HEK293 (cell line): ENCODE measurements at regions not wholly inside any gene's neighbourhood (a gene's known extent, or its start where the extent isn't known, plus 50 kb on each side); places are given as distances from the start of the nearest gene placed in this dataset.

ENCODE experiments used
- CTCF ChIA-PET: fragments of 350-600 bp; formaldehyde crosslinking; extraction: SDS; loops from one replicate; lab custom pipeline; 2021; ENCODE audit warnings: antibody characterized with exemption; lab: Yijun Ruan, JAX
- POLR2A ChIA-PET: fragments of 300-600 bp; formaldehyde crosslinking; extraction: SDS; loops from one replicate; lab custom pipeline; 2020; ENCODE audit warnings: antibody characterized with exemption, inconsistent platforms; lab: Yijun Ruan, JAX
- H3K27ac ChIP-seq: fragments of 200-500 bp; sonication (Bioruptor generic); 2 replicates; pipeline ENCODE4 v1.5.1; 2014; ENCODE audit warnings: low read depth, low read length, control low read depth, inconsistent platforms; ENCODE audit errors: extremely low read depth
- H3K36me3 ChIP-seq, 2 experiments: fragments of 200-500 bp in 1 of 2; sonication (Bioruptor generic) in 1 of 2; 1 replicate in 1 of 2; 2 replicates in 1 of 2; pipeline ENCODE4 v1.5.1; 2014 to 2017; ENCODE audit warnings: inconsistent platforms in 2 of 2, low read length in 2 of 2; ENCODE audit not compliant: control insufficient read depth in 2 of 2, insufficient read depth in 1 of 2
- H3K4me1 ChIP-seq: fragments of 200-500 bp; sonication (Bioruptor generic); 2 replicates; pipeline ENCODE4 v1.5.1; 2014; ENCODE audit warnings: mild to moderate bottlenecking, low read length, inconsistent platforms; ENCODE audit not compliant: control insufficient read depth, insufficient read depth
- H3K4me3 ChIP-seq: 2 replicates; pipeline ENCODE4 v1.5.1; 2011; ENCODE audit warnings: low read depth, mild to moderate bottlenecking, control low read depth, low read length, moderate library complexity
- H3K9me3 ChIP-seq: fragments of 200-500 bp; sonication (Bioruptor generic); 2 replicates; pipeline ENCODE4 v1.5.1; 2014; ENCODE audit warnings: low read depth, low read length, inconsistent platforms; ENCODE audit not compliant: control insufficient read depth, insufficient read depth
- EGR2 ChIP-seq: fragments of 450-650 bp; formaldehyde crosslinking; IDR thresholded peaks from 2 replicates; pipeline ENCODE4 v1.5.1; 2016; ENCODE audit warnings: low read depth, missing biosample characterization, missing genetic modification characterization
- MZF1 ChIP-seq: fragments of 450-650 bp; formaldehyde crosslinking; IDR thresholded peaks from 2 replicates; pipeline ENCODE4 v1.5.1; 2017; ENCODE audit warnings: missing biosample characterization, missing genetic modification characterization, borderline replicate concordance
- OSR2 ChIP-seq: fragments of 450-650 bp; formaldehyde crosslinking; IDR thresholded peaks from 2 replicates; pipeline ENCODE4 v1.5.1; 2016; ENCODE audit warnings: missing biosample characterization, missing genetic modification characterization
- OVOL3 ChIP-seq: fragments of 450-650 bp; formaldehyde crosslinking; IDR thresholded peaks from 2 replicates; pipeline ENCODE4 v1.5.1; 2016; ENCODE audit warnings: missing biosample characterization, missing genetic modification characterization
- REPIN1 ChIP-seq: fragments of 450-650 bp; formaldehyde crosslinking; IDR thresholded peaks from 2 replicates; pipeline ENCODE4 v1.5.1; 2017; ENCODE audit warnings: missing biosample characterization, missing genetic modification characterization, low read depth
- SP7 ChIP-seq: fragments of 450-650 bp; formaldehyde crosslinking; IDR thresholded peaks from 2 replicates; pipeline ENCODE4 v1.5.1; 2016; ENCODE audit warnings: missing biosample characterization, missing genetic modification characterization
- ZNF112 ChIP-seq: fragments of 450-650 bp; formaldehyde crosslinking; IDR thresholded peaks from 2 replicates; pipeline ENCODE4 v1.5.0; 2017; ENCODE audit warnings: missing biosample characterization, missing genetic modification characterization
- ZNF146 ChIP-seq: fragments of 450-650 bp; formaldehyde crosslinking; IDR thresholded peaks from 2 replicates; pipeline ENCODE4 v1.5.1; 2016; ENCODE audit warnings: missing biosample characterization, missing genetic modification characterization
- ZNF24 ChIP-seq: fragments of 450-650 bp; formaldehyde crosslinking; IDR thresholded peaks from 2 replicates; pipeline ENCODE4 v1.5.1; 2016; ENCODE audit warnings: missing biosample characterization, missing genetic modification characterization
- ZNF324 ChIP-seq: fragments of 450-650 bp; formaldehyde crosslinking; IDR thresholded peaks from 2 replicates; pipeline ENCODE4 v1.5.1; 2016; ENCODE audit warnings: missing biosample characterization, missing genetic modification characterization
- ZNF473 ChIP-seq: fragments of 450-650 bp; formaldehyde crosslinking; IDR thresholded peaks from 2 replicates; pipeline ENCODE4 v1.5.1; 2017; ENCODE audit warnings: missing biosample characterization, missing genetic modification characterization
- ZNF558 ChIP-seq: fragments of 450-650 bp; formaldehyde crosslinking; IDR thresholded peaks from 2 replicates; pipeline ENCODE4 v1.5.1; 2016; ENCODE audit warnings: missing biosample characterization, missing genetic modification characterization
- ZNF677 ChIP-seq: fragments of 450-650 bp; IDR thresholded peaks from 2 replicates; pipeline ENCODE4 v1.5.0; 2018; ENCODE audit warnings: missing biosample characterization, mild to moderate bottlenecking, missing genetic modification characterization, moderate library complexity
- ZNF792 ChIP-seq: fragments of 450-650 bp; formaldehyde crosslinking; IDR thresholded peaks from 2 replicates; pipeline ENCODE4 v1.5.1; 2016; ENCODE audit warnings: missing biosample characterization, missing genetic modification characterization
- ZNF830 ChIP-seq: fragments of 450-650 bp; IDR thresholded peaks from 2 replicates; pipeline ENCODE4 v1.5.0; 2018; ENCODE audit warnings: missing biosample characterization, missing genetic modification characterization, low read depth, mild to moderate bottlenecking, moderate library complexity
- ZXDB ChIP-seq: fragments of 450-650 bp; formaldehyde crosslinking; IDR thresholded peaks from 2 replicates; pipeline ENCODE4 v1.5.1; 2016; ENCODE audit warnings: missing biosample characterization, missing genetic modification characterization
- TF ChIP-seq, protein P1 (sequence below): fragments of 450-650 bp; formaldehyde crosslinking; IDR thresholded peaks from 2 replicates; pipeline ENCODE4 v1.5.1; 2016; ENCODE audit warnings: missing biosample characterization, missing genetic modification characterization
- TF ChIP-seq, protein P2 (sequence below): fragments of 450-650 bp; formaldehyde crosslinking; IDR thresholded peaks from 2 replicates; pipeline ENCODE4 v1.5.1; 2016; ENCODE audit warnings: missing biosample characterization, missing genetic modification characterization
- TF ChIP-seq, protein P3 (sequence below): fragments of 450-650 bp; formaldehyde crosslinking; IDR thresholded peaks from 2 replicates; pipeline ENCODE4 v1.5.1; 2016; ENCODE audit warnings: missing biosample characterization, missing genetic modification characterization
- TF ChIP-seq, protein P4 (sequence below): fragments of 450-650 bp; IDR thresholded peaks from 2 replicates; pipeline ENCODE4 v1.5.1; 2018; ENCODE audit warnings: missing biosample characterization, missing genetic modification characterization
- TF ChIP-seq, protein P5 (sequence below): fragments of 450-650 bp; formaldehyde crosslinking; IDR thresholded peaks from 2 replicates; pipeline ENCODE4 v1.5.1; 2017; ENCODE audit warnings: missing biosample characterization, missing genetic modification characterization
- TF ChIP-seq, protein P6 (sequence below): fragments of 450-650 bp; formaldehyde crosslinking; IDR thresholded peaks from 2 replicates; pipeline ENCODE4 v1.5.1; 2016; ENCODE audit warnings: missing biosample characterization, missing genetic modification characterization, low read depth

DNA sequence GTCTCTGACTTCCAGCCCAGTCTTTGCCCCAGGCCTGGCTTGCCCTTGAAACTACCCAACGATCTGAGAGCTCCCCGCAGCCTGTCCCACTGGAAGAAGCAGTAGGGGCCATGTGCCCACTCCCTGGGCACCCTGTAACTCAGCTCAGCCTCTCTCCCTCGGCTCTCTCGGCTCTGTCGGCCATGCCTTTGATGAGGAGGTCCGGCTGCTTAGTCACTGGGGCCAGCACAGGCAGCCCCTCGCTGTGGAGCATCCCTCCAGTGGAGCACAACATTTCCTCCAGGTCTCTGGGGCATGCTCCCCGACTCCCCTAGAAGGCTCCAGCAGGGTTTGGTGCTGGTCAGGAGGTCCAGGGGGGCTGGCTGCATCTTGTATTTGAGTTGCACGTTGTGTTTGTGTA is 83.3 kb upstream of the DISP3 start (continued):
- TF ChIP-seq, protein P1, sequence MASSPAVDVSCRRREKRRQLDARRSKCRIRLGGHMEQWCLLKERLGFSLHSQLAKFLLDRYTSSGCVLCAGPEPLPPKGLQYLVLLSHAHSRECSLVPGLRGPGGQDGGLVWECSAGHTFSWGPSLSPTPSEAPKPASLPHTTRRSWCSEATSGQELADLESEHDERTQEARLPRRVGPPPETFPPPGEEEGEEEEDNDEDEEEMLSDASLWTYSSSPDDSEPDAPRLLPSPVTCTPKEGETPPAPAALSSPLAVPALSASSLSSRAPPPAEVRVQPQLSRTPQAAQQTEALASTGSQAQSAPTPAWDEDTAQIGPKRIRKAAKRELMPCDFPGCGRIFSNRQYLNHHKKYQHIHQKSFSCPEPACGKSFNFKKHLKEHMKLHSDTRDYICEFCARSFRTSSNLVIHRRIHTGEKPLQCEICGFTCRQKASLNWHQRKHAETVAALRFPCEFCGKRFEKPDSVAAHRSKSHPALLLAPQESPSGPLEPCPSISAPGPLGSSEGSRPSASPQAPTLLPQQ (tag by site-specific recombination) = no peak
- TF ChIP-seq OSR2 (tag by site-specific recombination) (no peak), ZNF112 (tag by site-specific recombination) (no peak)
- TF ChIP-seq, all 188 proteins: peak for 0

DNA sequence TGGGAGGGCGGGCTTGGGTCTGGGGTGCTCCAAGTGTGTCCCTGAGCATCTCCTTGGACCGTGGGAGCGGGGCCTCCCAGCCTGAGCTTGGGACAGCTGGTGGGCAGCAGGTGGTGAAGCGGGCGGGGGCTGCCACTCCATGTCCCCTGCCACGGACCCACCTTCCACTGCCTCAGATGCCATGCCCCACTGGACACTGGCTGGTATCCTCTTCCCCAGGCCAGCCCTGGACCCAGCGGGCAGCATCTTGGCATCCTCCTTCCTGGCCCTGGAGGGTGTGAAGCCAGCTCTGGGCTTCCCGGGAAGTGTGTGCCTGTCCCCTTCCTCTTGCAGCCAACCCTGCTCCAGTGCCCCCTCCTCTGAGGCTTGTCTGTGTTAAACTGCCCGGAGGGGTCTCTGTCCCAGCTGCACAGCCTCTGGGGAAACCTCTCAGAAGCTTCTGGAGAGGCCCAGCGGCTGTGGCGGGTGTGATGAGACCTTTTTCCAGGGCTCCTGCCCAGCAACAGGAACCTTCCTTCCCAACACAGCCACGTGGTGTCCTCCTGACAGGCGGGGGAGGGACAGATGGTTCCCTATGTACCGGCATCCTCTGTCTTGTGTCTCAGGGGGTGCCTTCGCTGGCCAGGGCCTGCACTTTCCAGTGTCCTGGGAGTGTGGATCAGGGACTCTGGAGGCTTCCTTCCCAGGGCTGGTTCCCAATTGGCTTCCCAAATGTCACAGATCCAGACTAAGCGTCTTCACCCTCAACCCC is 81.6 kb upstream of the DISP3 start:
- CTCF ChIA-PET = interaction anchor here (0.8 kb wide), 1 partner anchor 49 kb away, joined by 4 read pairs; no protein-coding TSS in a partner anchor
- no peaks in the 10 kb centered on the region for H3K9me3 ChIP-seq
- no peak overlapping the region for H3K4me3 ChIP-seq
- POLR2A ChIA-PET = no interaction called here
- H3K4me1 ChIP-seq = no peaks in the 10 kb centered on the region
- no peak overlapping the region for H3K27ac ChIP-seq
- TF ChIP-seq ZNF146 (tag by site-specific recombination) (no peak), ZNF558 (tag by site-specific recombination) (no peak), MZF1 (no peak)
- TF ChIP-seq, protein P2, sequence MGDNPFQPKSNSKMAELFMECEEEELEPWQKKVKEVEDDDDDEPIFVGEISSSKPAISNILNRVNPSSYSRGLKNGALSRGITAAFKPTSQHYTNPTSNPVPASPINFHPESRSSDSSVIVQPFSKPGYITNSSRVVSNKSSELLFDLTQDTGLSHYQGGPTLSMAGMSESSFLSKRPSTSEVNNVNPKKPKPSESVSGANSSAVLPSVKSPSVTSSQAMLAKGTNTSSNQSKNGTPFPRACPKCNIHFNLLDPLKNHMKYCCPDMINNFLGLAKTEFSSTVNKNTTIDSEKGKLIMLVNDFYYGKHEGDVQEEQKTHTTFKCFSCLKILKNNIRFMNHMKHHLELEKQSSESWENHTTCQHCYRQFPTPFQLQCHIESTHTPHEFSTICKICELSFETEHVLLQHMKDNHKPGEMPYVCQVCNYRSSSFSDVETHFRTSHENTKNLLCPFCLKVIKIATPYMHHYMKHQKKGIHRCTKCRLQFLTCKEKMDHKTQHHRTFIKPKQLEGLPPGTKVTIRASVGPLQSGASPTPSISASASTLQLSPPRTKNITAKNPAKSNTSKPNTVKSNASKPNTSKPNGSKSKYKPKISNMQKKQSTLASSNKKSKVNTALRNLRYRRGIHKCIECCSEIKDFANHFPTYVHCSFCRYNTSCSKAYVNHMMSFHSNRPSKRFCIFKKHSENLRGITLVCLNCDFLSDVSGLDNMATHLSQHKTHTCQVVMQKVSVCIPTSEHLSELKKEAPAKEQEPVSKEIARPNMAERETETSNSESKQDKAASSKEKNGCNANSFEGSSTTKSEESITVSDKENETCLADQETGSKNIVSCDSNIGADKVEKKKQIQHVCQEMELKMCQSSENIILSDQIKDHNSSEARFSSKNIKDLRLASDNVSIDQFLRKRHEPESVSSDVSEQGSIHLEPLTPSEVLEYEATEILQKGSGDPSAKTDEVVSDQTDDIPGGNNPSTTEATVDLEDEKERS (tag by site-specific recombination) = no peak
- TF ChIP-seq, all 188 proteins: peak for 0
- H3K36me3 ChIP-seq = no peaks in the 10 kb centered on the region

DNA sequence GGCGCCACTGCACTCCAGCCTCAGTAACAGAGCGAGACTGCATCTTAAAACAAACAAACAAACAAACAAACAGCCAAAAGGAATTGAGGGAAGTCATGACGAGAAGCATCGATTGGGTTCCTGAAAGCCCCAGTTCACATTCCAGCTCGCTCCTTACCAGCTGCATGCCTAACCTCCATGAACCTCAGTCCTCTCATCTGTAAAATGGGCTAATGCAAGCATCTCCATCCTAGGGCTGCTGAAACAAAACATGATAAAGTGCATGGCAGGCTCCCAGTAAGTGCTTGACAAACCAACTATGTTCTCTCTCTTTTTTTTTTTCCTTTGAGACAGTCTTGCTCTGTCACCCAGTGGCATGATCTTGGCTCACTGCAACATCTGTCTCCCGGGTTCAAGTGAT is 79.7 kb upstream of the DISP3 start:
- CTCF ChIA-PET = no interaction called here
- POLR2A ChIA-PET = no interaction called here

DNA sequence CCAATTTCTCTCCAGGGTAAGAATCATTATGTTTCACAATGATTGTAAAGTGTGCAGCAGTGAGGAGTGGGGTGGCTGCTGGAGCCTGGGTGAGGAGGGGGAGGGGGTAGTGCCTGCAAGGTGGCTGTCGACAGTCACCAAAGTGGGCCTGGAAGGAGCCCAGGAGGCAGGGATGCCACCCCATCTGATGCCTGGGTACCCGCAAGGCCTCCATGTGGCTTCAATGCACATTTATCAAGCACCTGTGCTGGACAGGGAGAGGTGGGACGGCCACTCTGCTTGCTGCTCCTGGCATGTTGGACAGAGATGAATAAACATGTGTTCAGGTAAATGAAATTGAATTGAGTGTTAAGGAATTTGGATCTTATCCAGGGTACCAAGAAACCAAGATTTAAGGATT is 78.8 kb upstream of the DISP3 start:
- Histone ChIP-seq H3K4me3 (no peak overlapping the region), H3K27ac (no peak overlapping the region), H3K36me3 (no peaks in the 10 kb centered on the region), H3K9me3 (no peaks in the 10 kb centered on the region), H3K4me1 (no peaks in the 10 kb centered on the region)
- POLR2A ChIA-PET = no interaction called here
- CTCF ChIA-PET = no interaction called here
- TF ChIP-seq, protein P3, sequence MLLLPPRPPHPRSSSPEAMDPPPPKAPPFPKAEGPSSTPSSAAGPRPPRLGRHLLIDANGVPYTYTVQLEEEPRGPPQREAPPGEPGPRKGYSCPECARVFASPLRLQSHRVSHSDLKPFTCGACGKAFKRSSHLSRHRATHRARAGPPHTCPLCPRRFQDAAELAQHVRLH (tag by site-specific recombination) = no peak
- TF ChIP-seq, protein P4, sequence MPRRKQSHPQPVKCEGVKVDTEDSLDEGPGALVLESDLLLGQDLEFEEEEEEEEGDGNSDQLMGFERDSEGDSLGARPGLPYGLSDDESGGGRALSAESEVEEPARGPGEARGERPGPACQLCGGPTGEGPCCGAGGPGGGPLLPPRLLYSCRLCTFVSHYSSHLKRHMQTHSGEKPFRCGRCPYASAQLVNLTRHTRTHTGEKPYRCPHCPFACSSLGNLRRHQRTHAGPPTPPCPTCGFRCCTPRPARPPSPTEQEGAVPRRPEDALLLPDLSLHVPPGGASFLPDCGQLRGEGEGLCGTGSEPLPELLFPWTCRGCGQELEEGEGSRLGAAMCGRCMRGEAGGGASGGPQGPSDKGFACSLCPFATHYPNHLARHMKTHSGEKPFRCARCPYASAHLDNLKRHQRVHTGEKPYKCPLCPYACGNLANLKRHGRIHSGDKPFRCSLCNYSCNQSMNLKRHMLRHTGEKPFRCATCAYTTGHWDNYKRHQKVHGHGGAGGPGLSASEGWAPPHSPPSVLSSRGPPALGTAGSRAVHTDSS (tag by site-specific recombination) = no peak
- no peak for TF ChIP-seq REPIN1 (tag by site-specific recombination)
- TF ChIP-seq, protein P5, sequence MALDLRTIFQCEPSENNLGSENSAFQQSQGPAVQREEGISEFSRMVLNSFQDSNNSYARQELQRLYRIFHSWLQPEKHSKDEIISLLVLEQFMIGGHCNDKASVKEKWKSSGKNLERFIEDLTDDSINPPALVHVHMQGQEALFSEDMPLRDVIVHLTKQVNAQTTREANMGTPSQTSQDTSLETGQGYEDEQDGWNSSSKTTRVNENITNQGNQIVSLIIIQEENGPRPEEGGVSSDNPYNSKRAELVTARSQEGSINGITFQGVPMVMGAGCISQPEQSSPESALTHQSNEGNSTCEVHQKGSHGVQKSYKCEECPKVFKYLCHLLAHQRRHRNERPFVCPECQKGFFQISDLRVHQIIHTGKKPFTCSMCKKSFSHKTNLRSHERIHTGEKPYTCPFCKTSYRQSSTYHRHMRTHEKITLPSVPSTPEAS = no peak
- no peak for TF ChIP-seq ZNF324
- no peak for TF ChIP-seq SP7 (tag by site-specific recombination)
- no peak for TF ChIP-seq OVOL3

More for the DNA sequence above, 79.7 kb upstream of the DISP3 start:
- no peak overlapping the region for H3K4me3 ChIP-seq
- no peak overlapping the region for H3K27ac ChIP-seq
- H3K9me3 ChIP-seq = no peaks in the 10 kb centered on the region
- H3K4me1 ChIP-seq = no peaks in the 10 kb centered on the region
- H3K36me3 ChIP-seq = no peaks in the 10 kb centered on the region
- no peak for TF ChIP-seq EGR2 (tag by site-specific recombination)
- TF ChIP-seq, protein P6, sequence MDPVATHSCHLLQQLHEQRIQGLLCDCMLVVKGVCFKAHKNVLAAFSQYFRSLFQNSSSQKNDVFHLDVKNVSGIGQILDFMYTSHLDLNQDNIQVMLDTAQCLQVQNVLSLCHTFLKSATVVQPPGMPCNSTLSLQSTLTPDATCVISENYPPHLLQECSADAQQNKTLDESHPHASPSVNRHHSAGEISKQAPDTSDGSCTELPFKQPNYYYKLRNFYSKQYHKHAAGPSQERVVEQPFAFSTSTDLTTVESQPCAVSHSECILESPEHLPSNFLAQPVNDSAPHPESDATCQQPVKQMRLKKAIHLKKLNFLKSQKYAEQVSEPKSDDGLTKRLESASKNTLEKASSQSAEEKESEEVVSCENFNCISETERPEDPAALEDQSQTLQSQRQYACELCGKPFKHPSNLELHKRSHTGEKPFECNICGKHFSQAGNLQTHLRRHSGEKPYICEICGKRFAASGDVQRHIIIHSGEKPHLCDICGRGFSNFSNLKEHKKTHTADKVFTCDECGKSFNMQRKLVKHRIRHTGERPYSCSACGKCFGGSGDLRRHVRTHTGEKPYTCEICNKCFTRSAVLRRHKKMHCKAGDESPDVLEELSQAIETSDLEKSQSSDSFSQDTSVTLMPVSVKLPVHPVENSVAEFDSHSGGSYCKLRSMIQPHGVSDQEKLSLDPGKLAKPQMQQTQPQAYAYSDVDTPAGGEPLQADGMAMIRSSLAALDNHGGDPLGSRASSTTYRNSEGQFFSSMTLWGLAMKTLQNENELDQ (tag by site-specific recombination) = no peak
- no peak for TF ChIP-seq ZNF830 (tag by site-specific recombination)
- TF ChIP-seq ZNF677 = no peak
- no peak for TF ChIP-seq ZNF792 (tag by site-specific recombination)
- TF ChIP-seq ZNF473 (tag by site-specific recombination) = no peak
- no peak for TF ChIP-seq ZNF24 (tag by site-specific recombination)
- TF ChIP-seq ZXDB (tag by site-specific recombination) = no peak
- TF ChIP-seq, all 188 proteins: peak for 0
